MCF 10A (cell line): ENCODE measurements at regions not wholly inside any gene's neighbourhood (a gene's known extent, or its start where the extent isn't known, plus 50 kb on each side); places are given as distances from the start of the nearest gene placed in this dataset.
"Not testable (repeated sequence)": the region's sequence is repeated elsewhere in the genome, so short reads cannot be mapped to it uniquely, and the experiment has no call there.

Experiments used
- BruUV-seq: library from RNA; stranded (reverse); fragments of 400-500 nt; replicated peaks from 2 replicates; lab custom pipeline; 2021; lab: Mats Ljungman, UMichigan
- CTCF ChIA-PET: fragments of 300-600 bp; sonication (Branson Sonifier 250); formaldehyde crosslinking; extraction: SDS; loops from one replicate; lab custom pipeline; 2021; ENCODE audit warnings: antibody characterized with exemption, inconsistent platforms; lab: Yijun Ruan, JAX
- POLR2A ChIA-PET: fragments of 300-600, 350-650 bp; sonication (Branson Sonifier 250); formaldehyde crosslinking; extraction: SDS; loops from one replicate; lab custom pipeline; 2020; ENCODE audit warnings: antibody characterized with exemption, inconsistent platforms; lab: Yijun Ruan, JAX
- DNase-seq: peaks from one replicate; pipeline ENCODE4 v3.0.0-alpha.2; 2018; ENCODE audit not compliant: unreplicated experiment
- H3K27ac Mint-ChIP-seq: one replicate; pipeline ENCODE4 v1.8.0; 2022; ENCODE audit warnings: mild to moderate bottlenecking, low read depth, mixed read lengths; ENCODE audit not compliant: unreplicated experiment
- H3K27me3 Mint-ChIP-seq: one replicate; pipeline ENCODE4 v1.8.0; 2022; ENCODE audit warnings: mixed read lengths; ENCODE audit not compliant: insufficient read depth, unreplicated experiment
- H3K36me3 Mint-ChIP-seq: one replicate; pipeline ENCODE4 v1.8.0; 2022; ENCODE audit warnings: mild to moderate bottlenecking, moderate library complexity, mixed read lengths; ENCODE audit not compliant: insufficient read depth, unreplicated experiment
- H3K4me1 Mint-ChIP-seq: one replicate; pipeline ENCODE4 v1.8.0; 2022; ENCODE audit warnings: mixed read lengths; ENCODE audit not compliant: insufficient read depth, unreplicated experiment
- H3K4me3 Mint-ChIP-seq: one replicate; pipeline ENCODE4 v1.8.0; 2022; ENCODE audit warnings: mild to moderate bottlenecking, moderate library complexity, mixed read lengths; ENCODE audit not compliant: unreplicated experiment
- H3K9me3 Mint-ChIP-seq: one replicate; pipeline ENCODE4 v1.8.0; 2022; ENCODE audit warnings: mixed read lengths; ENCODE audit not compliant: unreplicated experiment
- intact Hi-C: fragments of 100-400 bp; cut with micrococcal nuclease; formaldehyde crosslinking; loops from 2 replicates; pipeline ENCODE4 v1.14.1; 2022
- TF ChIP-seq, protein P1 (sequence below): fragments of 200-600 bp; IDR thresholded peaks from one replicate; pipeline ENCODE4 v1.8.0; 2022; ENCODE audit warnings: antibody characterized with exemption, mild to moderate bottlenecking; ENCODE audit not compliant: unreplicated experiment

DNA sequence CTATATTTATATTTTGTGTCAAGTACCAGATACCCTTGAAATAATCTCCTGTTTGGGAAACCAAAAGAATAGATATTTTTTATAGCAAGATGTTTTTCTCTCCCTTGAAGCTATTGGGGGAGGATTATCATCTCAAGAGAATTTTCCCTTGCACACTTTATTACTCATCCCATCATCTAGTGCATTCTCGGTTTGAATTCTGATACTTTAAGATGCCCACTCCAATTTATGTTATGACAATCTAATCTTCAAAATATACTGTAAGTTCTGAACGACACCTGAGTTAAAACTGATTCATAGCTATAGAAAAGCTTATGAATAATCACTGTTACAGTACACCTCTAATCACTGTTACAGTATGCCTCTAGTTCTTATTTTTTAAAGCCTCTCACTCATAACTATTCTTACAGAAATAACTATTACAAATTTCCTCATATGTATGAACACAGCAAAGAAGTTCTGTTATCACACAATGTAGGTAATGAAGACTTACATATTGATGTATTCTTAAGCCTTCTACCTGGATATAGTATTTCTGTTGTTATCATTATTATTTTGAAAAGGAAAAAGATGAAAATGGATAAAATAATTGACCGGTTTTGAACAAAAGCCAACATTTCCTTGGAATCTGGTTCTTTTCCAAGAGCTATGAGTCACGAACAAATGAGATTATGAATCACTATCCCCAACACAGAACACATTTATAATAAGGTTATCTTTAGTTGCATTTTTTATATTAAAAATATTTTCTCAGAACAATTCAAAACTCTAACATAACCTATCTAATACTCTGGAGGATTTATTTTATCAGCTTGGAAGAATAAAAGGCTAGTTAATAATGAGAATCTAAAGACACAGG lies 72.3 kb upstream of the FAM13C start:
- Mint-ChIP-seq H3K4me3 (no peak overlapping the region), H3K4me1 (peaks cover 12% of the 10 kb centered on the region), H3K27ac (no peak overlapping the region), H3K36me3 (no peaks in the 10 kb centered on the region), H3K9me3 (peaks cover 7% of the 10 kb centered on the region), H3K27me3 (peaks cover 13% of the 10 kb centered on the region)
- POLR2A ChIA-PET, result interaction anchor here (0.6 to 1.7 kb wide), 7 partner anchors 52 to 300 kb away, joined by 3 to 5 read pairs (median 3); no protein-coding TSS in a partner anchor
- DNase-seq, result peak; percentile 49
- TF ChIP-seq, protein P1, sequence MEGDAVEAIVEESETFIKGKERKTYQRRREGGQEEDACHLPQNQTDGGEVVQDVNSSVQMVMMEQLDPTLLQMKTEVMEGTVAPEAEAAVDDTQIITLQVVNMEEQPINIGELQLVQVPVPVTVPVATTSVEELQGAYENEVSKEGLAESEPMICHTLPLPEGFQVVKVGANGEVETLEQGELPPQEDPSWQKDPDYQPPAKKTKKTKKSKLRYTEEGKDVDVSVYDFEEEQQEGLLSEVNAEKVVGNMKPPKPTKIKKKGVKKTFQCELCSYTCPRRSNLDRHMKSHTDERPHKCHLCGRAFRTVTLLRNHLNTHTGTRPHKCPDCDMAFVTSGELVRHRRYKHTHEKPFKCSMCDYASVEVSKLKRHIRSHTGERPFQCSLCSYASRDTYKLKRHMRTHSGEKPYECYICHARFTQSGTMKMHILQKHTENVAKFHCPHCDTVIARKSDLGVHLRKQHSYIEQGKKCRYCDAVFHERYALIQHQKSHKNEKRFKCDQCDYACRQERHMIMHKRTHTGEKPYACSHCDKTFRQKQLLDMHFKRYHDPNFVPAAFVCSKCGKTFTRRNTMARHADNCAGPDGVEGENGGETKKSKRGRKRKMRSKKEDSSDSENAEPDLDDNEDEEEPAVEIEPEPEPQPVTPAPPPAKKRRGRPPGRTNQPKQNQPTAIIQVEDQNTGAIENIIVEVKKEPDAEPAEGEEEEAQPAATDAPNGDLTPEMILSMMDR, result no peak
- no TSS peak for BruUV-seq
- intact Hi-C loops, result no loop called here
- CTCF ChIA-PET, result interaction anchor here (0.7 kb wide), 1 partner anchor 23 kb away, joined by 3 read pairs; no protein-coding TSS in a partner anchor

GRCh38 chr10:59433720-59434428 lies 71.5 kb upstream of the FAM13C start:
- H3K4me1 Mint-ChIP-seq, result peaks cover 12% of the 10 kb centered on the region
- TF ChIP-seq, protein P1, result no peak
- intact Hi-C loops, result no loop called here
- no peak for DNase-seq
- POLR2A ChIA-PET, result interaction anchor here (0.6 to 1.7 kb wide), 6 partner anchors 14 to 301 kb away, joined by 3 to 5 read pairs (median 4); no protein-coding TSS in a partner anchor
- no peaks in the 10 kb centered on the region for H3K36me3 Mint-ChIP-seq
- no peak overlapping the region for H3K4me3 Mint-ChIP-seq
- no TSS peak for BruUV-seq
- peaks cover under 1% of the 10 kb centered on the region for H3K9me3 Mint-ChIP-seq
- H3K27me3 Mint-ChIP-seq, result peaks cover 10% of the 10 kb centered on the region
- no peak overlapping the region for H3K27ac Mint-ChIP-seq
- CTCF ChIA-PET, result interaction anchor here (0.6 to 1.6 kb wide), 5 partner anchors 24 to 1933 kb away, joined by 3 to 5 read pairs (median 3); no protein-coding TSS in a partner anchor

DNA sequence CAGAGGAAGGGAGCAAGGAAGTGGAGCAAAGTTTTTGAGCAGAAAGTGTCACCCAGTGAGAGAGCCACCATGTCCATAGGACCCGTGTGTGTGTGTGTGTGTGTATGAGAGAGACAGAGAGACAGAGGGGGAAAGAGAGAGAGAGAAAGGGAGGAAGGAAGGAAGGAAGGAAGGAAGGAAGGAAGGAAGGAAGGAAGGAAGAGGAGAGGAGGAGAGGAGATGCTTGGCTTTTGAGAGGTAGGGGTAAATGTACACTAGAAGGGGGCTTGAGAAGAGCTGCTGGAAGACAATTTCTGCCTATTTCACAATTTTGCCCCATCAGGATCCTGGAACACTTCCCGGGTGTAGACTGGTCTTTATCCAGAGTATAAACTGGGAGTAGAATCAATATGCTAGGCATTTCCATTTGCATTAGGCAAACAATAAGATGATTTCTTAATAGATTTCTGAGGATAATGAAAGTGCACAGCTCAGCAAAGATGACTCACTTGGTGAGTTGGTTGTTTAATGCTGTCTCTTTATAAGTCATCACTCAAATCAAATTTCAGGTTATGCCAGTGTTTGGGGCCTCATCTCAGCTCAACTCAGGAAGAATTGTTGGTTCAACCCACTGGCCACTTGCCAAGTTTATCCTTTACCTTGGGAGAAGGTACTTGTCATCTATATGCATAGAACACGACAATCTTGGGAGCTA lies 70.0 kb upstream of the FAM13C start:
- BruUV-seq, result no TSS peak
- intact Hi-C loops, result no loop called here
- Mint-ChIP-seq H3K27ac (no peak overlapping the region), H3K36me3 (no peaks in the 10 kb centered on the region), H3K4me3 (no peak overlapping the region), H3K9me3 (no peaks in the 10 kb centered on the region), H3K4me1 (peaks cover 12% of the 10 kb centered on the region), H3K27me3 (peaks cover 17% of the 10 kb centered on the region)
- peak; percentile 58 for DNase-seq
- ChIA-PET CTCF (interaction anchor here (0.6 to 1.6 kb wide), 5 partner anchors 11 to 192 kb away, joined by 3 to 5 read pairs (median 3); no protein-coding TSS in a partner anchor), POLR2A (interaction anchor here (0.6 to 1.4 kb wide), 5 partner anchors 12 to 185 kb away, joined by 3 to 5 read pairs (median 3); no protein-coding TSS in a partner anchor)
- TF ChIP-seq, protein P1, result no peak

DNA sequence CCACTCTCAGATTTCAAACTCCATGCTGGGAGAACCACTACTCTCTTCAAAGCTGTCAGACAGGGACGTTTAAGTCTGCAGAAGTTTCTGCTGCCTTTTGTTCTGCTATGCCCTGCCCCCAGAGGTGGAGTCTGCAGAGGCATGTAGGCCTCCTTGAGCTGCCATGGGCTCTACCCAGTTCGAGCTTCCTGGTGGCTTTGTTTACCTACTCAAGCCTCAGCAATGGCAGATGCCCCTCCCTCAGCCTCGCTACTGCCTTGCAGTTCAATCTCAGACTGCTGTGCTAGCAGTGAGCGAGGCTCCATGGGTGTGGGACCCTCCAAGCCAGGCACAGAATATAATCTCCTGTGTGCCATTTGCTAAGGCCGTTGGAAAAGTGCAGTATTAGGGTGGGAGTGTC lies 51.4 kb upstream of the FAM13C start:
- POLR2A ChIA-PET, BruUV-seq, intact Hi-C loops, H3K27ac Mint-ChIP-seq, H3K4me1 Mint-ChIP-seq, H3K4me3 Mint-ChIP-seq, DNase-seq, H3K36me3 Mint-ChIP-seq: not testable (repeated sequence)
- CTCF ChIA-PET, result interaction anchor here (0.6 to 1.0 kb wide), 2 partner anchors 181 to 639 kb away, joined by 3 to 4 read pairs; no protein-coding TSS in a partner anchor
- peaks cover 12% of the 10 kb centered on the region for H3K9me3 Mint-ChIP-seq
- H3K27me3 Mint-ChIP-seq, result peaks cover 27% of the 10 kb centered on the region
